NCI-H2107 treated with DMSO at 0.1 percent for 48 hours (cell line): ENCODE measurements at regions not wholly inside any gene's neighbourhood (a gene's known extent, or its start where the extent isn't known, plus 50 kb on each side); places are given as distances from the start of the nearest gene placed in this dataset.
"Not testable (repeated sequence)": the region's sequence is repeated elsewhere in the genome, so short reads cannot be mapped to it uniquely, and the experiment has no call there.

Experiments
- DNase-seq: peaks from one replicate; lab custom pipeline; 2025; ENCODE audit not compliant: unreplicated experiment; lab: John Stamatoyannopoulos, UW

DNA sequence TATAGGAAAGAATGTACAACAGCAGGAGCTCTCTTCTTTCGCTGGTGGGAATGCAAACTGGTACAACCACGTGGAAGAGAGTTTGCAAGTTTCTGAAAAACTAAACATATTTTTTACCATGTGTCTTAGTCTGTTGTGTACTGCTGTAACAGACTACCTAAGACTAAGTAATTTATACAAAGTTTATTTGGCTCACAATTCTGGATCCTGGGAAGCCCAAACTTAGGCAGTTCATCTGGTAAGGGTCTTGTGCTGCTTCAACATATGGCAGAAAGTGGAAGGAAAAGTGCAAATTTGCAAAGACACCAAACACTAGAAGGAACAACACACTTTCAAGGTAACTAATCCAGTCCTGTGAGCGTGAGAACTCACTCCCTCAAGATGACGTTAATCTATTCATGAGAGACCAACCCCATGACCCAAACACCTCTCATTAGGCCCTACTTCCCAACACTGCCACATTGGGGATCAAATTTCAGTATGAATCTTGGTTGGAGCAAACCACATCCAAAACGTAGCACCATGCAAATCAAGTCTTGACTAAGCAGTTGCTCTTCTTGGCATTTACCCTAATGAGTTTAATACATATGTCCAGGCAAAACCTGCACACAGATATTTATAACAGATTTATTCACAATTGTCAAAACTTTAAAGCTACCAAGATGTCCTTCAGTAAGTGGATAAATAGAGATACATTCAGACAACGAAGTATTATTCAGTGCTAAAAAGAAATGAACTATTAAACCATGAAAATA is 481.9 kb upstream of the FOXG1 start:
- no peak for DNase-seq

DNA sequence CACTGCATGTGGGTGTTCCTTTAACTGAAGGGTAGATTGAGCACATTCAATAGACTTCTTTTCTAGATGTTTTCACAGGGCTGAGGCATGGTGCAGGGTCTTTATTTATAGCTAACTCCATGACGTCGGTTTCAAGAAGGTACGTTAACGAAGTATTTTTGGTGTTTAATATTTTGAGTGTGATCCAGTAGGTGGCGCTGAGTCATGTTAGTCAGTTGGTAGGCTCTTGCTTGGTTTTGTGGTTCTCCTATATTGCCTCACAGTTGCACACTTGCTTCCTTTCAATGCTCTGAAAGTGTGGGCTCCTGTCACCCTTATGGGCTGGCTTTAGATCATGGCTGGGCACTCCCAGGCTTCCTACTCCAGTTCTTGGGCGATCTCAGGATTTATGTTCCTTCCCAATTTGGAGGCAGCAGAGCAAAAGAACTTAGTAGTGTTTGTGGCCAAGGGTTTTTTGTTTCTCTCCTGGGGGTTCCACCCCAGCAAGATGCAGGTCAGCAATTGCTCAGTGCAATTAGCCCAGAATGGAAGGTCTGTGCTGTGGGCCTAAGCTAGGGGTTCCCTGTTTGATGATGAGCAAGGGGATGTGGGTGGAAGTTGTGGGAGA is 471.6 kb upstream of the FOXG1 start:
- DNase-seq, result no peak

DNA sequence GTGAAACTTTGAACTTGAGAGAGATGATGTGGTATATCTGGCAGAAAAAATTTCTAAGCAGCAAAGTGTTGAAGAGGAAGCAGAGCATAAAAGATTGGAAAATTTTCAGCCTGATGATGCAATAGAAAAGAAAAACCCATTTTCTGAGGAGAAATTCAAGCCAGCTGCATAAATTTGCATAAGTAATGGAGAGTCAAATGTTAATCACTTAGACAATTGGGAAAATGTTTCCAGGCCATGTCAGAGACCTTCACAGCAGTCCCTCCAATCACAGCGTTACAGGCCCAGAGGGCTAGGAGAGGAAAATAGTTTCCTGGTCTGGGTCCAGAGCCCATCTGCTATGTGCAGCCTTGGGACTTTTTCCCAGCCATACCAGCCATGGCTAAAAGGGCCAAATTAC is 469.0 kb upstream of the FOXG1 start:
- no peak for DNase-seq

DNA sequence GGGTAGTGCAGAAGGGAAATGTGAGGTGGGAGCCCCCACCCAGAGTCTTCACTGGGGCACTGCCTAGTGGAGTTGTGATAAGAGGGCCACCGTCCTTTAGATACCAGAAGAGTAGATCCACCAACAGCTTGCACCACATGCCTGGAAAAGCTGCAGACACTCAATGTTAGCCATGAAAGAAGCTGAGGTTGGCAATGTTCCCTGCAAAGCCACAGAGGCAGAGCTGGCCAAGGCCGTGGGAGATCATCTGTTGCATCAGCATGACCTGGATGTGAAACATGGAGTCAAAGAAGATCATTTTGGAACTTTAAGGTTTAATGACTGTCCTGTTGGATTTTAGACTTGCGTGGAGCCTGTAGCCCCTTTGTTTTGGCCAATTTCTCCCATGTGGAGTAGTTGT is 468.4 kb upstream of the FOXG1 start:
- no peak for DNase-seq

DNA sequence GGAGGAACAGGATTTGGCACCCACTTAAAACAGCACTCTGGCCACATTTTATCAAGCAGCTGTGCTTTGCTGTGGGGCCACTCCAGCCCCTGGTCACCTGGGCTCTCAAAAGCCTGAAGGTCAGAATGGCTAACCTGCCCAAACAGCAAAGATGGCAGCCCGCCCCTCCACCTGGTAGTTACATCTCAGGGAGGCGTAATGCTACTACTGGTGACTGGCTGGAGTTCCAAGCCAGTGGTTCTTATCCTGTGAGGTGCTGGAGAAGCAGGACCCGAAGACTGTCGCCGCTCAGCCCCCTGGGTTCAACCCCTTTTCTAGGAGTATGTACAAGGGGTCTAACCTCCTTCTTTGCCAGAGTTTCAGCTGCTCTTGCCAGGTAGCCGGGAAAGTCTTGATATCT is 467.4 kb upstream of the FOXG1 start:
- DNase-seq, result no peak

DNA sequence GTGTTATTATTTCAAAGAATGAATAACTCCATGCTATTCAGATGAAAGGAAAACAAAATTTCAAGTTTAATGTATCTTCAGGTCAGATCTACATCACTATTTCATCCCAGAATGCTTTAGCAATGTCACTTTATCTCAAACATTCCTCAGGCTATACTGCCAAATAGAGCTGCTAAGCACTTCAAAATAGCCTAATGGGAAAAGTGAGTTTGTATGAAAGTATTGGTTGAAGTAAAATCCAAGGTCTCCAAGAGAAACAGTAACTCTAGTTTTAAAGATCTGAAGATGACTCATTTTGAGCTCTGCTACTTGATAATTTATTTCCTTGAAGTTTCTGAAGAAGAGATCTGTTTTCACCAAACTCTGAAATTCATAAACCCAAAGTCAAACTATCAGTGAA is 466.2 kb upstream of the FOXG1 start:
- DNase-seq, result no peak

DNA sequence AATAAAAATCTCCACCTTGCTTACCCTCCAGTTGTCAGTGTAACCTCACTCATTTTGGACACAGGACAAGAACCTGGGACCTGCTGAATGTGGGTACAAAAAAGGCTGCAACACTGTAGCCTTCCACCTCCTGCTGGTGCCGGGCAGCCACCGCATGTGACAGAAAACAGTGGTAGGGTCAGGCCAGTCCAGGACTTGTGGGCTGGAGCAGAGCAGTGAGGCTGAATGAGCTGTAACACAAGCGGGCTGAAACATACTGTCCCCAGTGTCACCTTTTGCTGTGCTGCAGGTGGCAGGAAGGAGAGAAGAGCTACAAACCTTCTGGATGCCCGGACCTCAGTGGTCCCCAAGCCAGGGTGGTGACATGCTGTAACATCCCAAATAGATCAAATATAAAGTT is 465.4 kb upstream of the FOXG1 start:
- DNase-seq, result no peak

DNA sequence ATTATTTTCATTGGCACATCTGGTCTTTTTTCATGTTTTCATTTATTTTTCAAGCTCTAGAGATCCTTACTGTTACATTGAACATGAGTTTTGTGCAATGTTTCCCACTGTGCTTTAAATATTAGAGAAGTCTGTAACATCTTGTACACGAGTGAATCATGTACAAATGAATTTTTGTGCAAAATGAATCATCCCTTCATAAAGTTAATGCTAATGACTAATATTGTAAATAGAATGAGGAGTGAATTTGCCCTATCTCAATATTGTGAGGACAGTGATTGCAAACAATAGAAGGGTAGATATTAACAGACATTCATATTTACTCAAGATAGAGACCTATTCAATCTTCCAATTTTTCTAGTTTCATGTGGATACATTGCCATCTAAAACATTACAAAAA is 463.3 kb upstream of the FOXG1 start:
- no peak for DNase-seq

DNA sequence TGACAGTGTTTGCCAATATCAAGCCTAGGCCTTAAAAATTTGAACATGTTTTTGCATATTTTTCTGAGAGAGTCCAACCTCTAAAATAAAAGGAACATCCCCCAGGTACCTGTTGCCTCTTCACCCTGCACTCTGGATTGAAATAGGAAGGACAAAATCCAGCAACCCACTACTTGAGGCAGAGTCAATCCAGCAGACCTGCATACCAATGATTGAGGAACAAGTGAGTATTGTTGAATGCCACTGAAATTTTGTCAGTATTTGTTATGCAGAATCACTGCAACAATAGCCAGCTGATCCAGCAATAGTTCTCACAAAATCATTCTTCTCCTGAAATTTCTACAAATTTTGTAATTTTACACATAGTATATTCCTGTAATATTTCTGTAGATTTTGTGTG is 460.6 kb upstream of the FOXG1 start:
- DNase-seq, result no peak

DNA sequence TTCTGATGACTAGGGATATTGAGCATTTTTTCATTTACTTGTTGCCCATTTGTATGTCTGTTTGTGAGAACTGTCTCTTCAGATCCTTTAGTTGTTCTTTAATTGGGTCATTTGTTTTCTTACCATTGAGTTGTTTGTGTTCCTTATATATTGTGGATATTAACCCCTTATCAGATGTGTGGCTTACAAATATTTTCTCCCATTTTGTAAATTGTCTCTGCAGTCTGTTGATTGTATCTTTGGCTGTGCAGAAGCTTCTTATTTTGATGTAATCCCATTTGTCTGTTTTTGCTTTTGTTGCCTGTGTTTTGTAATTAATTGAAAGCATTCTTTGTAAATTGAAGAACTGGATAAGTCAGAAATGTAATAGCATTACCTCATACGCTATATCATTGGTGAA is 459.1 kb upstream of the FOXG1 start:
- DNase-seq, result no peak

DNA sequence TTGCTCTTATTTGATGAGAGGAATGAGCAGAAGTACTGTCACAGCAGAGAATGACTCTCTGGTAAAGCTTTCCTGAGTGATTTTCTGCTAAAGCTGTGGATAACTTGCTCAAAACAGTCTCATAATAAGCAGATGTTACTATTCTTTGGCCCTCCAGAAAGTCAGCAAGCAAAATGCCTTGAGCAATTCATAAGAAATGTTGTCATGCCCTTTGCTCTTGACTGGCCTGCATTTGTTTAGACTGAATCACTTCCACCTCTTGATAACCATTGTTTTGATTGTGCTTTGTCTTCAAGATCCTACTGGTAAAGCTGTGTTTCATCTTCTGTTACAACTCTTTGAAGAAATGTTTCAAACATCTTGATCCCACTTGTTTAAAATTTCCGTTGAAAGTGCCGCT is 457.9 kb upstream of the FOXG1 start:
- DNase-seq, result no peak

DNA sequence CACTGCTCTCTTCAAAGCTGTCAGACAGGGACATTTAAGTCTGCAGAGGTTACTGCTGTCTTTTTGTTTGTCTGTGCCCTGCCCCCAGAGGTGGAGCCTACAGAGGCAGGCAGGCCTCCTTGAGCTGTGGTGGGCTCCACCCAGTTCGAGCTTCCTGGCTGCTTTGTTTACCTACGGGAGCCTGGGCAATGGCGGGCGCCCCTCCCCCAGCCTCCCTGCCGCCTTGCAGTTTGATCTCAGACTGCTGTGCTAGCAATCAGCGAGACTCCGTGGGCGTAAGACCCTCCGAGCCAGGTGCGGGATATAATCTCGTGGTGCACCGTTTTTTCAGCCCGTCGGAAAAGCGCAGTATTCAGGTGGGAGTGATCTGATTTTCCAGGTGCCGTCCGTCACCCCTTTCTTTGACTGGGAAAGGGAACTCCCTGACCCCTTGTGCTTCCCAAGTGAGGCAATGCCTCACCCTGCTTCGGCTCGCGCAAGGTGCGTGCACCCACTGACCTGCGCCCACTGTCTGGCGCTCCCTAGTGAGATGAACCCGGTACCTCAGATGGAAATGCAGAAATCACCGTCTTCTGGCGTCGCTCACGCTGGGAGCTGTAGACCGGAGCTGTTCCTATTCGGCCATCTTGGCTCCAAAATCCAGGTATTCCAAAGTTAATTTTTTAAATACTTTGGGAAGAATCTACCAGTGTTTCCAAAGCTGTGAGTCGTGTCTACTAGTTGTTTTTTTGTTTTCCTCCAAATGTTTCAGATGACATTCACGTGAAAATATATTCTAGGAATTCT is 448.5 kb upstream of the FOXG1 start:
- not testable (repeated sequence) for DNase-seq

DNA sequence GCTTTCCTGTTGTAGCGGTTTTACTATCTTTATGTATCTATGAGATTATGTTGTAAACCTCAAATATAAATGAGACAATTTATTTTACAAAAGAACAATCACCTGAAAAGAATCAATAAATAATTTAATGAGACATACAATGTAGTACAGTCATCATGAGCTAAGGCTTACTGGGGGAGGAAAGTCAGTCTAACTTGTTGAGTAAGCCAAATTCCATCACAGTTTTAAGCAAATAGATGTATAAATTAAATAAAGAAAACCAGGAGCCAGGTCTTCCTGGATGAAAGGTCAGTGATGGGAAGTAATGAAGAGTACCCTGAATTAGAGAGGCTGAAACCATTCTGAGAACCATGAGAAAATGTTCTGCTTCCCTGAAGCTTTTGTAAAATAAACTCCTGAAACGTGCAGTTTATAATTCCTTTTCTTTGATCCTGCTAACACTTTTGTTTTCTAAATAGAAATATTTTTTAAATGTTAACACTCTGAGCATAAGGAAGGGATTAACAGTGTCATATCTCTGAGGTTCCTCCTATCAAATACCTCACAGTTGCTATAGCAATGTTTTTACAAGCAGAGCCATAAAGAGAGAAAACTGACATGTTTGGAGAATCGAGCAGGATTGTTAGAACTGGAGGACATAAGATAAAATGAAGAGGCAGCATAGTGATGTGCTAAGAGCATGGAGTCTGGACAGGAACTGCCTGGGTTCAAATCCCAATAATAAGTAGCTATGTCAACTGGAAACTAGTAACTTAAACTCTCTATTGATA is 444.9 kb upstream of the FOXG1 start:
- no peak for DNase-seq

DNA sequence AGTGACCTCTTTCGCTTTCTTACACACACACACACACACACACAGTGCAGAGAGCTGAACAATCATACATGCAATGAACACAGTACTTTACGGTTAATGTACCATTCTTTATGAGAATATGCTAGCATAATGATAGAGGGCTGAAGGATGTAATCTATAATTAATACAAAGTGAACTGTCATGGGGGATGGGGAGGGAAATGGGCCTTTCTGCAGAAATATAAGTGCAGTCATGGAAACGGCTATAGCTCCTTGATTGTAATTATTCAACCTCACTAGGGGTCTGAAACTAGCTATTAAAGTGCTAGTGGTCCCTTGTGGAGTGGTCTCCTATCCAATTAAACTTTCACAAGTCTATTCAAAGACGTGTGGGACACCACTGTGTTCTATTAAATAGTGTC is 443.2 kb upstream of the FOXG1 start:
- no peak for DNase-seq

DNA sequence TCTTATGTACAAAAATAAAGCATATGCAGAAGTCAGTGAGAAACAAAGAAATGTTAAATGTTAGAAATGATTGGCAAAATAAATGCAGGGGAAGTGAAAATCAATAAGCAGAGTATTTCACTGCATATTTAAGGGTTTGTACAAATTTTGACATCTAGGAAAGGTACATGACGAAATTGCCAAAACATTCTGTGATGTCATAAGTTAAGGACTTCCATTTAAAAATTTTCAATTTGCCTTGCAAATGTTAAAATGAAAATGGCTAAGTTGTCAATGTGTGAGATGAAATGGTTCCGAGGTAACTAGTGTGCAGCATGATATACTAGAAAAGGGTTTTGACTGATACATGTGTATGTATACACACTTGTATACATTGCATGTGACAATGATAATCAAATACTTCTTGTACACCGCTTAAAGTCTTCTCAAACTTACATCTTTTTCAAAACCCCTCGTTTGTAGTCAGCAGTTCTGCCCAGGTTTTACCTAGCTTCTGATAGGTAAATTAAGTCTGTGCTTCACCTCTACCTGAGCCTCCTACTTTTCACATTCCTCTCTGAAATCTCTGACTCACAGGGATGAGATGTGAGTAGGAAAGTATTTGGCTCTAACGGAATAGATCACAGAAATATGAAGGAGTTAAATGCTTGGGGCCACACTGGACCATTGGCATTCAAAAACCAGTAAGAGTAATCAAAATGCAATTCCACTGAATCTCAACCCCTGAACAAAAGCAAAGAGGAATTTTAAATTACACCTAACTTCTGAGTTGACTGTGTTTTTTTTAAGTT is 442.4 kb upstream of the FOXG1 start:
- no peak for DNase-seq

DNA sequence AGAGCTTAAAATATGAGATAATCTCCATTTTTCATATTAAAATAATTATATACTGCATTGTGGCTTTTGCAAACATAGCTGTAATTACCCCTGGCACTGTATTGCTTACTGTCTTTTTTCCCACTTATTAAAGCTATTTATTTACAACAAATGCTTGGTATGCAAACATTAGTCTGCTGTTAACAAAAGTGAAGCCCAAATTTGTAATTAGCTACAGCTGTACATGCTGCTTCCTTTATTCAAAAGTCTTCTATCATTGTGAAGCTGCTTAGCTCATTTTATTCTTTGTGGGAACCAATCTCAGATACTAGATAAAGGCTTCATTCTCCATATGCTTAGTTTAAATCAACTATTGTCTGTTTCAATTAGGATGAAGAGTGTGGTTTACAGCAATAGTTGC is 425.8 kb upstream of the FOXG1 start:
- no peak for DNase-seq

DNA sequence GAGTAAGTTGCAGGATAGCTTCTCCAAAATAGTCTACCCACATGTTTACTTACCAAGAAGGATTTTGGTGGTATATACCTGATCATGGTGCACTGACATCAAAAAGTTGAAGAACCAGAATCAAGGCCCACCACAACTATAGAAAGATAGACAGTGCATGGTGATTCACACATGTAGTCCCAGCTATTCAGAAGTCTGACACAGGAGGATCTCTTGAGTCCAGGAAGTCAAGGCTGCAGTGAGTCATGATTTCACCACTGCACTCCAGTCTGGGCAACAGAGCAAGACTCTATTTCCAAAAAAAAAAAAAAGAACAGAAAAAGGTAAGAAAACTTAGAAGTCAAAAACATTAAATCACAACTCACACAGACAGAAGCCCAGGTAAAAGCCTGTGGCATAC is 422.2 kb upstream of the FOXG1 start:
- no peak for DNase-seq

DNA sequence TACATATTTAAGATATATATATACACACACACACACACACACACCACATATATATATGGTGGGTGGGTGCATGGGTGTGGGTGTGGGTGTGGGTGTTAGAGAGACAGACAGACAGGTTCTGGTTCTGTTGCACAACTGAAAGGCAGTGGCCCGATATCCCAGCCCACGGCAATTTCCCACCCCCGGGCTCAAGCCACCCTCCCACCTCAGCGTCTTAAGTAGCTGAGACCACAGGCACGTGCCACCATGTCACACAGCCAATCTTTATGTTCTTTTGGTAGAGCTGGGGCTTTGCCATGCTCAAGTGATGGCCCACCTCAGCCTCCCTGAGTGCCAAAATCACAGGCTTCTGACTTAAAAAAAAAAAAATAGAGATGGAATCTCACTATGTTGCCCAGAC is 417.8 kb upstream of the FOXG1 start:
- no peak for DNase-seq

DNA sequence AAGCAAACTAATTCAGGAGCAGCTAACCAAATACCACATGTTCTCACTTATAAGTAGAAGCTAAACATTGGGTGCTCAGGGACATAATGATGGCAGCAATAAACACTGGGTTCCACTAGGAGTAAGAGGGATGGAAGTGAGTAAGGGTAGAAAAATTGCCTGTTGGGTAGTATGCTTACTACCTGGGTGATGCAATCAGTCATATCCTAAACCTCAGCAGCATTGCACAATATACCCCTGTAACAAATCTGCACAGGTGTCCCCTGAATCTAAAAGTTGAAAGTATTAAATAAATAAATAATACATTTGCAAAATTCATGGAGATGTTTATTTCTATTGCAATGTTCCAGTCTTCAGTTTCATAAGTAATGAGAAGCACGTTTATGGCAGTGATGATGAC is 409.8 kb upstream of the FOXG1 start:
- DNase-seq, result no peak

DNA sequence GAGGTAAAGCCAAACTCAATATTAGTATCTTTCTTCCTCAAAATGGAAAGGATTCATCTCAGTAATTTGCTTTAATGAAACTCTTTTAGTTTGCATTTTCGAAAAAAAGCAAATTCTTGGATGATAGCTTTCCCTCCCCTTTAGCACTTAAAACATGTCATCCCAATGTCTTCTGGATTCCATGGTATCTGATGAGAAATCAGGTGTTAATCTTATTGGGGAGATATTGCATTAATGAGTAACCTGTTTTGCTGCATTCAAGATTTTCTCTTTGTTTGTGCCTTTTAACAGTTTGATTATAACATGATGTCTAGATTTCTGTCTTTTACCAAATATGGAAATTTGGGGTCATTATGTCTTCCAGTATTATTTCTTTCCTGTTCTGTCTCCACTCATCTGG is 405.1 kb upstream of the FOXG1 start:
- DNase-seq, result no peak

DNA sequence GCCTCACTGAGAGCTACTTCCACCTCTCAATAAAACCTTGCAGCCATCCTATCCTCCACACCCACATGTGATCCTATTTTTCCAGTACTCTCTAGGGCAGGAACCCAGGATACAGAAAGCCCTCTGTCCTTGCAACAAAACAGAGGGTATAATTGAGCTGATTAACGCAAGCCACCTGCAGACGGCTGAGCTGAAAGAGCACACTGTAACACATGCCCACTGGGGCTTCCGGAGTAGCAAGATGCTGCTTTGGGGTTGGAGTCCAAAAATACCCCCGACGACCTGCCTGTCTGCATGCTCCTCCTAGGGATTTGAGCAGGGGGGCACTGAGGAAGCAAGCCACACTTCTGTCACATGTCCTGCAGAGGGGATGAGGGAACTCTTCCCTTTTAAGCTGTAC is 401.1 kb upstream of the FOXG1 start:
- DNase-seq, result no peak
